ENCODE measurements at regions not wholly inside any gene's neighbourhood (a gene's known extent, or its start where the extent isn't known, plus 50 kb on each side); places are given as distances from the start of the nearest gene placed in this dataset.

- Histone ChIP-seq H3K36me3 (ENCODE audit: insufficient read depth, low read length) (no peaks in the 10 kb centered on the region), H2AFZ (ENCODE audit: low read length) (no peak overlapping the region), H3K4me2 (ENCODE audit: low read length) (no peak overlapping the region), H4K20me1 (ENCODE audit: insufficient read depth, low read length) (no peaks in the 10 kb centered on the region), H3K4me1 (ENCODE audit: insufficient read depth, low read length, poor library complexity, severe bottlenecking) (peaks cover 5% of the 10 kb centered on the region), H3K9me2 (ENCODE audit: insufficient read depth, low read length) (no peaks in the 10 kb centered on the region), H3K79me2 (ENCODE audit: insufficient read depth, low read depth, low read length) (no peaks in the 10 kb centered on the region), H3K4me3 (ENCODE audit: low read depth, low read length, poor library complexity, severe bottlenecking) (no peak overlapping the region), H3K9me3 (ENCODE audit: low read length) (no peaks in the 10 kb centered on the region), H3K27ac (ENCODE audit: low read depth, low read length, poor library complexity, severe bottlenecking) (no peak overlapping the region)
- POLR2A ChIA-PET = interaction anchor here (0.5 to 1.5 kb wide), 4 partner anchors 9 to 1351 kb away, joined by 3 to 4 read pairs (median 3); no protein-coding TSS in a partner anchor
- no TSS peak for BruUV-seq (replicated peaks)
- no peak for DNase-seq (ENCODE audit: low spot score)
- TF ChIP-seq EZH2phosphoT487 (IDR thresholded peaks at IDR 0.05; ENCODE audit: borderline replicate concordance, low read depth, low read length) = no peak
- TF ChIP-seq, protein P1, sequence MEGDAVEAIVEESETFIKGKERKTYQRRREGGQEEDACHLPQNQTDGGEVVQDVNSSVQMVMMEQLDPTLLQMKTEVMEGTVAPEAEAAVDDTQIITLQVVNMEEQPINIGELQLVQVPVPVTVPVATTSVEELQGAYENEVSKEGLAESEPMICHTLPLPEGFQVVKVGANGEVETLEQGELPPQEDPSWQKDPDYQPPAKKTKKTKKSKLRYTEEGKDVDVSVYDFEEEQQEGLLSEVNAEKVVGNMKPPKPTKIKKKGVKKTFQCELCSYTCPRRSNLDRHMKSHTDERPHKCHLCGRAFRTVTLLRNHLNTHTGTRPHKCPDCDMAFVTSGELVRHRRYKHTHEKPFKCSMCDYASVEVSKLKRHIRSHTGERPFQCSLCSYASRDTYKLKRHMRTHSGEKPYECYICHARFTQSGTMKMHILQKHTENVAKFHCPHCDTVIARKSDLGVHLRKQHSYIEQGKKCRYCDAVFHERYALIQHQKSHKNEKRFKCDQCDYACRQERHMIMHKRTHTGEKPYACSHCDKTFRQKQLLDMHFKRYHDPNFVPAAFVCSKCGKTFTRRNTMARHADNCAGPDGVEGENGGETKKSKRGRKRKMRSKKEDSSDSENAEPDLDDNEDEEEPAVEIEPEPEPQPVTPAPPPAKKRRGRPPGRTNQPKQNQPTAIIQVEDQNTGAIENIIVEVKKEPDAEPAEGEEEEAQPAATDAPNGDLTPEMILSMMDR (conservative IDR thresholded peaks at IDR 0.05; ENCODE audit: low read length) = no peak
- CTCF ChIA-PET (ENCODE audit: unreplicated experiment) = no interaction called here
- intact Hi-C loops (cut with micrococcal nuclease; ENCODE audit: unreplicated experiment) = no loop called here
Measured at GRCh38 chr2:195392446-195393336, 264.3 kb upstream of the SLC39A10 start.

DNA sequence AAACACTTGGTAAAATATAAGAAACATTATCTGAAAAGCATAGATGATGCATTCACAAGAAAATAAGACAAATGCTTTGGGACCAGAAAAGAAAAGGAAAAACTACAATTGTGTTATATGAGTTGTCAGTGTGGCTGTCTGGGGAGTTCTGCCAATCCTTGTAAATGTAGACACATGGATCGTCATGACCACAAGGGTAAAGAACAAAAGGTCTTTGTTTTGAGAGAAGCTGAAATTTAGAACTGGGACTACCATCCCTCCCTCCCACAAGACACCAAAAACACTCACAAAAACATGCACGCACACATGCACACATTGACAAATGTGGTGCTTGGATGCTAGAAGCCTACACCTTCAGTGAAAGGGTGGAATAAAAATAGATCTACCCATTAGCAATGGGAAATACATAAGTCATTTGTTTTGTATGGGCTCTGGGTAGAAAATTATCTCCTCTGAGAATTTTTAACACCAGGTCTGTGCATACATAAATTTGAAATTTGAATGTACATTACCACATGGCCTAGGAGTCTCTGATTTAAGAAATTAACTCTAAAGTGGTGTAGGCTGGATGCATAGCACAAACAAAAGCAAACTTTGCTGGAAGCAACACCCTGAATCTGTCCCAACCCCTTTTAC is 266.2 kb upstream of the SLC39A10 start:
- POLR2A ChIA-PET = interaction anchor here (0.6 kb wide), 1 partner anchor 345 kb away, joined by 3 read pairs; no protein-coding TSS in a partner anchor
- DNase-seq (ENCODE audit: low spot score) = no peak
- Histone ChIP-seq H3K4me3 (ENCODE audit: low read depth, low read length, poor library complexity, severe bottlenecking) (no peak overlapping the region), H3K9me3 (ENCODE audit: low read length) (no peaks in the 10 kb centered on the region), H3K27ac (ENCODE audit: low read depth, low read length, poor library complexity, severe bottlenecking) (no peak overlapping the region), H3K36me3 (ENCODE audit: insufficient read depth, low read length) (no peaks in the 10 kb centered on the region), H3K79me2 (ENCODE audit: insufficient read depth, low read depth, low read length) (no peaks in the 10 kb centered on the region), H4K20me1 (ENCODE audit: insufficient read depth, low read length) (no peaks in the 10 kb centered on the region), H2AFZ (ENCODE audit: low read length) (no peak overlapping the region), H3K9me2 (ENCODE audit: insufficient read depth, low read length) (no peaks in the 10 kb centered on the region), H3K4me1 (ENCODE audit: insufficient read depth, low read length, poor library complexity, severe bottlenecking) (peaks cover 5% of the 10 kb centered on the region), H3K4me2 (ENCODE audit: low read length) (no peak overlapping the region)
- CTCF ChIA-PET (ENCODE audit: unreplicated experiment) = no interaction called here
- no peak for TF ChIP-seq EZH2phosphoT487 (IDR thresholded peaks at IDR 0.05; ENCODE audit: borderline replicate concordance, low read depth, low read length)
- TF ChIP-seq, protein P1 (conservative IDR thresholded peaks at IDR 0.05; ENCODE audit: low read length) = no peak
- intact Hi-C loops (cut with micrococcal nuclease; ENCODE audit: unreplicated experiment) = no loop called here
- BruUV-seq (replicated peaks) = no TSS peak
